ENCODE measurements at regions not wholly inside any gene's neighbourhood (a gene's known extent, or its start where the extent isn't known, plus 50 kb on each side); places are given as distances from the start of the nearest gene placed in this dataset.

GRCh38 chr18:64949885-64950284, 800.9 kb upstream of the CDH7 start:
- Histone ChIP-seq H3K27me3 (replicated peaks; ENCODE audit: insufficient read depth) (no peaks in the 10 kb centered on the region), H3K4me3 (no peak overlapping the region), H3K4me1 (replicated peaks) (no peaks in the 10 kb centered on the region), H3K27ac (no peak overlapping the region), H3K9me3 (no peaks in the 10 kb centered on the region), H3K36me3 (no peaks in the 10 kb centered on the region)
- WGBS: 96% methylated on average over 4 of the region's 4 CpGs
- TF ChIP-seq POLR2AphosphoS5 (IDR thresholded peaks at IDR 0.05) (no peak), POLR2A (IDR thresholded peaks at IDR 0.05) (no peak)
- TF ChIP-seq, protein P1, sequence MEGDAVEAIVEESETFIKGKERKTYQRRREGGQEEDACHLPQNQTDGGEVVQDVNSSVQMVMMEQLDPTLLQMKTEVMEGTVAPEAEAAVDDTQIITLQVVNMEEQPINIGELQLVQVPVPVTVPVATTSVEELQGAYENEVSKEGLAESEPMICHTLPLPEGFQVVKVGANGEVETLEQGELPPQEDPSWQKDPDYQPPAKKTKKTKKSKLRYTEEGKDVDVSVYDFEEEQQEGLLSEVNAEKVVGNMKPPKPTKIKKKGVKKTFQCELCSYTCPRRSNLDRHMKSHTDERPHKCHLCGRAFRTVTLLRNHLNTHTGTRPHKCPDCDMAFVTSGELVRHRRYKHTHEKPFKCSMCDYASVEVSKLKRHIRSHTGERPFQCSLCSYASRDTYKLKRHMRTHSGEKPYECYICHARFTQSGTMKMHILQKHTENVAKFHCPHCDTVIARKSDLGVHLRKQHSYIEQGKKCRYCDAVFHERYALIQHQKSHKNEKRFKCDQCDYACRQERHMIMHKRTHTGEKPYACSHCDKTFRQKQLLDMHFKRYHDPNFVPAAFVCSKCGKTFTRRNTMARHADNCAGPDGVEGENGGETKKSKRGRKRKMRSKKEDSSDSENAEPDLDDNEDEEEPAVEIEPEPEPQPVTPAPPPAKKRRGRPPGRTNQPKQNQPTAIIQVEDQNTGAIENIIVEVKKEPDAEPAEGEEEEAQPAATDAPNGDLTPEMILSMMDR (IDR thresholded peaks at IDR 0.05): no peak
- no peak for DNase-seq (ENCODE audit: low spot score)
- intact Hi-C loops (cut with DNase I): no loop called here

- H3K9me3 ChIP-seq: no peaks in the 10 kb centered on the region
- no peak overlapping the region for H3K27ac ChIP-seq
- no peaks in the 10 kb centered on the region for H3K27me3 ChIP-seq (replicated peaks; ENCODE audit: insufficient read depth)
- 49% methylated on average over 1 of the region's 1 CpG for WGBS
- TF ChIP-seq POLR2A (IDR thresholded peaks at IDR 0.05): no peak
- no peak for TF ChIP-seq POLR2AphosphoS5 (IDR thresholded peaks at IDR 0.05)
- TF ChIP-seq, protein P1 (IDR thresholded peaks at IDR 0.05): no peak
- H3K4me1 ChIP-seq (replicated peaks): no peaks in the 10 kb centered on the region
- intact Hi-C loops (cut with DNase I): no loop called here
- DNase-seq (ENCODE audit: low spot score): no peak
- H3K36me3 ChIP-seq: no peaks in the 10 kb centered on the region
- H3K4me3 ChIP-seq: no peak overlapping the region
These were observed 787.8 kb upstream of the LINC00305 start for GRCh38 chr18:64936671-64937070.

GRCh38 chr18:64929036-64929435, 780.1 kb upstream of the LINC00305 start:
- 90% methylated on average over 5 of the region's 5 CpGs for WGBS
- Histone ChIP-seq H3K4me1 (replicated peaks) (no peaks in the 10 kb centered on the region), H3K4me3 (no peak overlapping the region), H3K9me3 (no peaks in the 10 kb centered on the region), H3K27me3 (replicated peaks; ENCODE audit: insufficient read depth) (no peaks in the 10 kb centered on the region), H3K27ac (no peak overlapping the region), H3K36me3 (no peaks in the 10 kb centered on the region)
- no peak for DNase-seq (ENCODE audit: low spot score)
- TF ChIP-seq, protein P1 (IDR thresholded peaks at IDR 0.05): no peak
- no peak for TF ChIP-seq POLR2A (IDR thresholded peaks at IDR 0.05)
- no peak for TF ChIP-seq POLR2AphosphoS5 (IDR thresholded peaks at IDR 0.05)
- intact Hi-C loops (cut with DNase I): no loop called here

DNA sequence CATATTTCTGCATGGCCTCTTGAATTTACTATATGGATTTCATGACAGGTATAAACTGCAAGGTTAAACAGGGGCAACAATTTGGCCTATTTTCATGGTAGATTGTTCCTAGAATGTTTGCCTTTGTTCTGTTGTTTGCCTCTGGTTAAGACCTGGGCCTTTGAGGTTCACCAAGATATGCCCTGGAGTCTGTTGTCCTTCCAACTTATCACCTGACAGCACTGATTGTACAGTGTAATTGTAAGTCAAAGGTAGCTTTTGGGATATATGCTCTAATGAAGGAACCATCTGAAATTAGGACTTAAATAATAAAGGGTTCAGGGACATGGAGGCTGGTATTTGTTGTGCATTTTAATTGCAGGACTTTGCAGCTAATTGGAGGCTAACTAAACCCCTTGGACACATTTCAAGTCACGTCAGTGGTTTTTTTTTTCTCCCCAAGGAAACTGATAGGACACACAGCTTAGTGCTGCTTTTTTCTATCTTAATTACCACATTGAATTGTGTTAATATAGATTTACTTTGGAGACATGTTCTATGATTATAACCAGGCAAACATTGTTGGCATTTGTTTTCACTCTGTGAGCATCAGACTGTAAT, 771.2 kb upstream of the LINC00305 start:
- H3K27ac ChIP-seq: no peak overlapping the region
- H3K4me1 ChIP-seq (replicated peaks): no peaks in the 10 kb centered on the region
- H3K27me3 ChIP-seq (replicated peaks; ENCODE audit: insufficient read depth): no peaks in the 10 kb centered on the region
- H3K36me3 ChIP-seq: no peaks in the 10 kb centered on the region
- TF ChIP-seq POLR2AphosphoS5 (IDR thresholded peaks at IDR 0.05): no peak
- TF ChIP-seq, protein P1 (IDR thresholded peaks at IDR 0.05): no peak
- no peak for TF ChIP-seq POLR2A (IDR thresholded peaks at IDR 0.05)
- DNase-seq (ENCODE audit: low spot score): no peak
- no peaks in the 10 kb centered on the region for H3K9me3 ChIP-seq
- H3K4me3 ChIP-seq: no peak overlapping the region
- intact Hi-C loops (cut with DNase I): no loop called here
- 50% methylated on average over 1 of the region's 1 CpG for WGBS

- WGBS: 87% methylated on average over 3 of the region's 3 CpGs
- Histone ChIP-seq H3K36me3 (no peaks in the 10 kb centered on the region), H3K27me3 (replicated peaks; ENCODE audit: insufficient read depth) (no peaks in the 10 kb centered on the region), H3K27ac (no peak overlapping the region), H3K4me3 (no peak overlapping the region), H3K9me3 (no peaks in the 10 kb centered on the region), H3K4me1 (replicated peaks) (no peaks in the 10 kb centered on the region)
- intact Hi-C loops (cut with DNase I): no loop called here
- TF ChIP-seq, protein P1 (IDR thresholded peaks at IDR 0.05): no peak
- TF ChIP-seq POLR2A (IDR thresholded peaks at IDR 0.05): no peak
- TF ChIP-seq POLR2AphosphoS5 (IDR thresholded peaks at IDR 0.05): no peak
- no peak for DNase-seq (ENCODE audit: low spot score)
These were observed 770.0 kb upstream of the LINC00305 start for GRCh38 chr18:64918851-64919250.
